ENCODE measurements at regions not wholly inside any gene's neighbourhood (a gene's known extent, or its start where the extent isn't known, plus 50 kb on each side); places are given as distances from the start of the nearest gene placed in this dataset.
"Not testable (repeated sequence)": the region's sequence is repeated elsewhere in the genome, so short reads cannot be mapped to it uniquely, and the experiment has no call there.

DNA sequence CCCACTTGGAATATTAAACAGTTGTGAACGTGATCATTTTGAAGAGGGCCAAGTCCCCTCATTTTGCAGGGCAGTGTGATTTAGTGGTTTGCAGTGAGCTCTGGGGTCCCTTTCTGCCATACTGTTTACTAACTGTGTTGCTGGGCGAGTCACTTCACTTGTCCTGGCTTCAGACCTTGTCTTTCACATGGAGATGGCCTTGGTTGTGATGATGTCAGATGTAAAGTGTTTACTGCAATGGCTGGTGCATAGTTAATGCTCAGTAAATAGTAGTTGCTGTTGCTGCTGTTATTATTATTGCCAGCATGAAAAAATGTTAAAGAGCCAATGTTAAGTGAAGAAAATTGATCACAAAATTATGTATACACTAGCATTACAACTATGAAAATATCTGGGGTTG lies 95.4 kb upstream of the CRYM start:
- TF ChIP-seq EZH2 (IDR thresholded peaks at IDR 0.05; ENCODE audit: borderline replicate concordance, low read depth, low read length, severe bottlenecking); MYC (IDR thresholded peaks at IDR 0.05; ENCODE audit: low read depth, low read length): not testable (repeated sequence)

Data from endothelial cell of umbilical vein (primary cell).